OCI-LY7 (cell line): ENCODE measurements at regions not wholly inside any gene's neighbourhood (a gene's known extent, or its start where the extent isn't known, plus 50 kb on each side); places are given as distances from the start of the nearest gene placed in this dataset.

ENCODE experiments used
- BruUV-seq: library from RNA; stranded (reverse); fragments of 400-500 nt; replicated peaks from 2 replicates; lab custom pipeline; 2021; lab: Mats Ljungman, UMichigan
- CTCF ChIA-PET: fragments of 300-600 bp; sonication (Branson Sonifier 250); formaldehyde crosslinking; loops from one replicate; lab custom pipeline; 2022; ENCODE audit warnings: antibody characterized with exemption; ENCODE audit not compliant: unreplicated experiment; lab: Charles Lee
- POLR2A ChIA-PET: fragments of 300-600 bp; sonication (Branson Sonifier 250); formaldehyde crosslinking; loops from one replicate; lab custom pipeline; 2022; ENCODE audit warnings: antibody characterized with exemption; lab: Charles Lee
- DNase-seq: peaks from one replicate; pipeline ENCODE4 v3.0.0-alpha.2; 2015; ENCODE audit warnings: low spot score
- H2AFZ ChIP-seq: fragments of 200-600 bp; sonication (generic), shearing (Covaris generic); 2 replicates; pipeline ENCODE4 v1.6.1; 2014; ENCODE audit warnings: mild to moderate bottlenecking, antibody characterized with exemption, low read length, moderate library complexity
- H3K27ac ChIP-seq: fragments of 200-600 bp; sonication (generic); 2 replicates; pipeline ENCODE4 v1.5.1; 2014; ENCODE audit warnings: mixed run types, low read depth, mild to moderate bottlenecking, moderate library complexity, low read length, inconsistent platforms; ENCODE audit not compliant: poor library complexity, severe bottlenecking
- H3K36me3 ChIP-seq: fragments of 200-600 bp; sonication (generic); 2 replicates; pipeline ENCODE4 v1.6.1; 2014; ENCODE audit warnings: mild to moderate bottlenecking, antibody characterized with exemption, low read length, moderate library complexity, mixed read lengths; ENCODE audit not compliant: insufficient read depth
- H3K4me1 ChIP-seq: fragments of 200-600 bp; sonication (generic); 2 replicates; pipeline ENCODE4 v1.5.1; 2014; ENCODE audit warnings: mild to moderate bottlenecking, low read length; ENCODE audit not compliant: insufficient read depth, poor library complexity, severe bottlenecking
- H3K4me2 ChIP-seq: fragments of 200-600 bp; sonication (generic); 2 replicates; pipeline ENCODE4 v1.6.1; 2014; ENCODE audit warnings: mild to moderate bottlenecking, low read length
- H3K4me3 ChIP-seq: fragments of 200-600 bp; sonication (generic); 2 replicates; pipeline ENCODE4 v1.5.1; 2014; ENCODE audit warnings: mild to moderate bottlenecking, low read depth, low read length; ENCODE audit not compliant: poor library complexity, severe bottlenecking
- H3K79me2 ChIP-seq: fragments of 200-600 bp; sonication (generic); 2 replicates; pipeline ENCODE4 v1.6.1; 2016; ENCODE audit warnings: low read depth, mild to moderate bottlenecking, low read length, moderate library complexity, mixed read lengths; ENCODE audit not compliant: insufficient read depth
- H3K9me2 ChIP-seq: fragments of 200-600 bp; sonication (generic); 2 replicates; pipeline ENCODE4 v1.6.1; 2016; ENCODE audit warnings: mild to moderate bottlenecking, low read length, mixed read lengths; ENCODE audit not compliant: insufficient read depth
- H3K9me3 ChIP-seq: fragments of 200-600 bp; sonication (generic); 2 replicates; pipeline ENCODE4 v1.6.1; 2014; ENCODE audit warnings: mild to moderate bottlenecking, mixed run types, low read length, mixed read lengths
- H4K20me1 ChIP-seq: fragments of 200-600 bp; sonication (generic); 2 replicates; pipeline ENCODE4 v1.6.1; 2014; ENCODE audit warnings: mild to moderate bottlenecking, antibody characterized with exemption, low read length, moderate library complexity, mixed read lengths; ENCODE audit not compliant: insufficient read depth
- CTCF ChIP-seq: fragments of 200-600 bp; sonication (generic); conservative IDR thresholded peaks from 2 replicates; pipeline ENCODE4 v1.5.1; 2014; ENCODE audit warnings: mild to moderate bottlenecking, antibody characterized with exemption, low read length, moderate library complexity, mixed read lengths
- EZH2phosphoT487 ChIP-seq: fragments of 200-600 bp; sonication (generic); IDR thresholded peaks from 2 replicates; pipeline ENCODE4 v1.6.1; 2018; ENCODE audit warnings: low read depth, borderline replicate concordance, mild to moderate bottlenecking, mixed run types, antibody characterized with exemption, low read length, moderate library complexity, mixed read lengths
- intact Hi-C: fragments of 100-400 bp; cut with micrococcal nuclease; formaldehyde crosslinking; loops from one replicate; pipeline ENCODE4 v1.10.0; 2022; ENCODE audit not compliant: unreplicated experiment

GRCh38 chr9:126113756-126114408 lies 212.7 kb upstream of the MVB12B start:
- no peak overlapping the region for H3K27ac ChIP-seq
- H3K9me2 ChIP-seq = no peaks in the 10 kb centered on the region
- intact Hi-C loops = no loop called here
- ChIA-PET CTCF (interaction anchor here (0.5 kb wide), 1 partner anchor 44 kb away, joined by 3 read pairs; no protein-coding TSS in a partner anchor), POLR2A (interaction anchor here (0.6 kb wide), 1 partner anchor 57 kb away, joined by 3 read pairs; no protein-coding TSS in a partner anchor)
- no peaks in the 10 kb centered on the region for H4K20me1 ChIP-seq
- no TSS peak for BruUV-seq
- H2AFZ ChIP-seq = no peak overlapping the region
- DNase-seq = no peak
- no peak for TF ChIP-seq CTCF
- TF ChIP-seq EZH2phosphoT487 = no peak
- no peaks in the 10 kb centered on the region for H3K4me1 ChIP-seq
- H3K4me3 ChIP-seq = no peak overlapping the region
- no peaks in the 10 kb centered on the region for H3K79me2 ChIP-seq
- H3K4me2 ChIP-seq = no peak overlapping the region
- H3K9me3 ChIP-seq = no peaks in the 10 kb centered on the region
- no peaks in the 10 kb centered on the region for H3K36me3 ChIP-seq

GRCh38 chr9:126114409-126114760 lies 212.2 kb upstream of the MVB12B start:
- no peaks in the 10 kb centered on the region for H3K36me3 ChIP-seq
- no peaks in the 10 kb centered on the region for H3K79me2 ChIP-seq
- TF ChIP-seq CTCF (no peak), EZH2phosphoT487 (no peak)
- no peak for DNase-seq
- ChIA-PET CTCF (interaction anchor here (0.5 kb wide), 1 partner anchor 45 kb away, joined by 3 read pairs; no protein-coding TSS in a partner anchor), POLR2A (interaction anchor here (0.6 kb wide), 1 partner anchor 57 kb away, joined by 3 read pairs; no protein-coding TSS in a partner anchor)
- H3K9me2 ChIP-seq = no peaks in the 10 kb centered on the region
- H3K9me3 ChIP-seq = no peaks in the 10 kb centered on the region
- H3K4me2 ChIP-seq = no peak overlapping the region
- intact Hi-C loops = no loop called here
- no peak overlapping the region for H3K4me3 ChIP-seq
- BruUV-seq = no TSS peak
- no peak overlapping the region for H2AFZ ChIP-seq
- no peaks in the 10 kb centered on the region for H4K20me1 ChIP-seq
- no peak overlapping the region for H3K27ac ChIP-seq
- no peaks in the 10 kb centered on the region for H3K4me1 ChIP-seq

- Histone ChIP-seq H3K4me1 (no peaks in the 10 kb centered on the region), H3K9me2 (no peaks in the 10 kb centered on the region), H3K4me3 (no peak overlapping the region), H3K79me2 (no peaks in the 10 kb centered on the region), H4K20me1 (no peaks in the 10 kb centered on the region), H3K4me2 (no peak overlapping the region), H3K27ac (no peak overlapping the region), H3K9me3 (no peaks in the 10 kb centered on the region), H2AFZ (no peak overlapping the region), H3K36me3 (no peaks in the 10 kb centered on the region)
- intact Hi-C loops = no loop called here
- TF ChIP-seq EZH2phosphoT487 (no peak), CTCF (no peak)
- no peak for DNase-seq
- no TSS peak for BruUV-seq
- ChIA-PET POLR2A (no interaction called here), CTCF (no interaction called here)
Measured at GRCh38 chr9:126114850-126115460, 211.7 kb upstream of the MVB12B start.
